ENCODE measurements at regions not wholly inside any gene's neighbourhood (a gene's known extent, or its start where the extent isn't known, plus 50 kb on each side); places are given as distances from the start of the nearest gene placed in this dataset.
A peak's percentile ranks its signal among the peaks of the same experiment; 100 is the strongest.
"Not testable (repeated sequence)": the region's sequence is repeated elsewhere in the genome, so short reads cannot be mapped to it uniquely, and the experiment has no call there.

DNA sequence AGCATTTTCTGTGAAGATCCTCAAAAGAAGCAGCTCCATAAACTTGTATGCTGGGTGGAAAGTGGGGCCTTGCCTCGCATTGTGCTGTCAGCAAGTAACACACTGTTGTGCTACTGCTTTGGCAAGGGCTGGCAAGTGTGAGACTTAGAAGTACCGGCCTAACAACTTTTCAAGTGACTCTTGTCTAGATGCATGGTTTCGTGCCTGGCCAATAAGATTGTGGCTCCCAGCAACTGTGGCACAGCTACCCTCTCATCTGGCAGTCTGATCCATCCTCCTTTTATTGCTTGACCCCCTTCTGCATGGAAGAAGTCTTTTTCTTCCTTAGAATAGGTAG, 79.4 kb upstream of the VEPH1 start:
- peak in 1 of 2 donors; percentile 64 for DNase-seq
- Histone ChIP-seq H3K9me3 (no peaks in the 10 kb centered on the region), H3K27ac (no peak overlapping the region), H3K4me3 (no peak overlapping the region), H3K36me3 (no peaks in the 10 kb centered on the region), H3K27me3 (no peaks in the 10 kb centered on the region), H3K4me1 (no peaks in the 10 kb centered on the region)
- TF ChIP-seq, protein P1, sequence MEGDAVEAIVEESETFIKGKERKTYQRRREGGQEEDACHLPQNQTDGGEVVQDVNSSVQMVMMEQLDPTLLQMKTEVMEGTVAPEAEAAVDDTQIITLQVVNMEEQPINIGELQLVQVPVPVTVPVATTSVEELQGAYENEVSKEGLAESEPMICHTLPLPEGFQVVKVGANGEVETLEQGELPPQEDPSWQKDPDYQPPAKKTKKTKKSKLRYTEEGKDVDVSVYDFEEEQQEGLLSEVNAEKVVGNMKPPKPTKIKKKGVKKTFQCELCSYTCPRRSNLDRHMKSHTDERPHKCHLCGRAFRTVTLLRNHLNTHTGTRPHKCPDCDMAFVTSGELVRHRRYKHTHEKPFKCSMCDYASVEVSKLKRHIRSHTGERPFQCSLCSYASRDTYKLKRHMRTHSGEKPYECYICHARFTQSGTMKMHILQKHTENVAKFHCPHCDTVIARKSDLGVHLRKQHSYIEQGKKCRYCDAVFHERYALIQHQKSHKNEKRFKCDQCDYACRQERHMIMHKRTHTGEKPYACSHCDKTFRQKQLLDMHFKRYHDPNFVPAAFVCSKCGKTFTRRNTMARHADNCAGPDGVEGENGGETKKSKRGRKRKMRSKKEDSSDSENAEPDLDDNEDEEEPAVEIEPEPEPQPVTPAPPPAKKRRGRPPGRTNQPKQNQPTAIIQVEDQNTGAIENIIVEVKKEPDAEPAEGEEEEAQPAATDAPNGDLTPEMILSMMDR (IDR thresholded peaks at IDR 0.05) = no peak
- no peak for TF ChIP-seq POLR2A (IDR thresholded peaks at IDR 0.05)
- no peak for TF ChIP-seq EP300 (IDR thresholded peaks at IDR 0.05)
- no peak for TF ChIP-seq POLR2AphosphoS5 (IDR thresholded peaks at IDR 0.05)
- ATAC-seq (ENCODE audit: low FRiP score in 2 of 2) = no peak
- WGBS, 2 donors = 57 to 72% methylated on average over 1 to 3 of the region's 3 CpGs

DNA sequence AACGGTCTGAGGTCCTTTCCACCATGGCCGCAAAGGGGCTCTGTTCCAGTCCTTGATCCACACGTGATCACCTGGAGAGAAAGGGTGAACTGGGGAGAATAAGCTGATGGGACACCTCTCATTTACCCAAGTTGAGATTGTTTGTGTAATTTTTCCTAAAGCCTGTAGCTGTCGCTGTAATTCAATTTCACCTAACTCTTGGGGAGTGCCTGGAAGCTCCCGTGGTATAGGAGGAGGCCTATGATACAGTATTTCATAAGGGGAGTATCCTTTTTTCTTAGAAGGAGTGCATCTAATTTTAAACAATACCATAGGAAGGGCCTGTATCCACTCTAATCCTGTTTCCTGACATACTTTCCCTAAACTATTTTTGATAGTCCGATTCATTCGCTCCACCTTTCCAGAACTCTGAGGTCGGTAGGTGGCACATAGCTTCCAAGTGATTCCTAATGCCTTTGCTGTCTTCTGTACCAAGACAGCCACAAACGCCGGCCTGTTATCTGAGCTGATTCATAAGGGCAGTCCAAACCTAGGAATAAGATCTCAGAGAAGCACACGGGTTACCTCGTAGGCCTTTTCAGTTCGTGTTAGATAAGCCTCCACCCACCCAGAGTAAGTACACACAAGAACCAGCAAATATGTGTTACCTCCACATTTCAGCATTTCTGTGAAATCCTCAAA, 78.9 kb upstream of the VEPH1 start:
- not testable (repeated sequence) for ATAC-seq (ENCODE audit: low FRiP score in 2 of 2); H3K9me3 ChIP-seq; H3K36me3 ChIP-seq; DNase-seq; H3K27ac ChIP-seq; H3K4me1 ChIP-seq; H3K27me3 ChIP-seq; H3K4me3 ChIP-seq
- 67 to 68% methylated on average over 12 to 13 of the region's 13 CpGs for WGBS, 2 donors
- TF ChIP-seq, protein P1 (IDR thresholded peaks at IDR 0.05) = peak in 1 of 6 experiments; percentile 13

DNA sequence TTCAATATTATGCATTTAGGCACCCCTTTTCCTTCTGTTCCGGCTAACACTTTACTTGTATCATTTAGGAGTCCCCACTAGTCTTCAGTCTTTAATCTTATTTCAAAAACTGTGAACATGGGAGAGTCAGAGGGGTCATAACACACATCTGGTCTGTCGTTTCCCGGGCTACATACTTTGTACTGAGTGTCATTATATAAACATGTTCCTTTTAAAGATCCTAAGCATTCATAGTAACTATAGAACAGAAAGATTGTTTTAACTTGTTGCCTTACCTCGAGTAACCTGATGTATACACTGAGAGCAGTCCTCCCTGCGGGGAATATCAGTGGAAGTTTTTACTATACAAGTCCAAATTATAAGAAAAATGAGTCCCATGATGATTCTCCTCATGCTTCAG, 78.2 kb upstream of the VEPH1 start:
- Histone ChIP-seq H3K27me3 (no peaks in the 10 kb centered on the region), H3K4me3 (no peak overlapping the region), H3K9me3 (no peaks in the 10 kb centered on the region), H3K27ac (no peak overlapping the region), H3K36me3 (no peaks in the 10 kb centered on the region), H3K4me1 (no peaks in the 10 kb centered on the region)
- ATAC-seq (ENCODE audit: low FRiP score in 2 of 2) (no peak), DNase-seq (no peak)
- TF ChIP-seq, protein P1 (IDR thresholded peaks at IDR 0.05) = no peak
- TF ChIP-seq POLR2AphosphoS5 (IDR thresholded peaks at IDR 0.05) (no peak), POLR2A (IDR thresholded peaks at IDR 0.05) (no peak), EP300 (IDR thresholded peaks at IDR 0.05) (no peak)
- 55 to 72% methylated on average over 5 of the region's 5 CpGs for WGBS, 2 donors

DNA sequence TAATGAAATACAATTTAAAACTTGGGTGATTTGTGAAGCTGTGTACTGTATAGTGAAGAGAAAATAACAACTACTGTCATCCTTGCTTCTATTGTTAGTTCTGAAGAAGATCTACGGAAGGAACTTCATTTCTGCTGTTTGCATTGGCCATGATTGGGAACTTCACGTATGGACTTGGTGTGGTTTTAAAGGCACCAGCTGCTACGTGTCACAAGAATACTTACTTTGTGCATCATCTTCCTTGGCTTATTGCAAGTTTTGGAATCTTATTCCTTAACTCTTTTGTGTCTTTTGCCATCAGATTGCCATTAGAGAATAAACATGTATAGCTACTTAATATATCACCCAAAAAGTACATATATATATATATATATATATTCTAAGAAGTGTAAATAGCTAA, 75.0 kb upstream of the VEPH1 start:
- Histone ChIP-seq H3K4me1 (peaks cover 0 to 6% (median 2%) of the 10 kb centered on the region in 4 donors), H3K27me3 (no peaks in the 10 kb centered on the region), H3K36me3 (no peaks in the 10 kb centered on the region), H3K27ac (no peak overlapping the region), H3K4me3 (no peak overlapping the region), H3K9me3 (no peaks in the 10 kb centered on the region)
- TF ChIP-seq, protein P1 (IDR thresholded peaks at IDR 0.05) = no peak
- no peak for TF ChIP-seq POLR2A (IDR thresholded peaks at IDR 0.05)
- TF ChIP-seq EP300 (IDR thresholded peaks at IDR 0.05) = no peak
- no peak for TF ChIP-seq POLR2AphosphoS5 (IDR thresholded peaks at IDR 0.05)
- DNase-seq (no peak), ATAC-seq (ENCODE audit: low FRiP score in 2 of 2) (no peak)
- 74 to 78% methylated on average over 3 of the region's 3 CpGs for WGBS, 2 donors

DNA sequence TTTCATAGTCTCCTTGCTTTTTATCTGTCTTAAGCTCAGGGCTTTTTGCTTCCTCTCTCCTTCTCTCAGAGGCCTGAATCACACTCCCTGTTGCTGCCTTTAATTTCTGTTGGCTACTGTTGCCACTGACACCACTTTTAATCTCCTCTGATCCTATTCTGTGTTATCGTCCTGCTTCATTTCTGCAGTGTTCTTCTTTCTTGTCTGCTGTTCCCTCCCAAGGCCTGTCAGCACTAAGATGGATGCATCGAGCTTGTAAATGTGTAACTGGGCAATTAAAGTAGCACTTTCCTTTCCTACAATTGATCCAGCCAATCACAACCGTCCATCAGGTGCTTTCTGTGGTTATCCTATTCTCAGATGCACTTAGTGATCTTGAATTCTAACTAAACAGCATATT, 71.3 kb upstream of the VEPH1 start:
- no peak for DNase-seq
- peaks cover 0 to 6% (median 2%) of the 10 kb centered on the region in 4 donors for H3K4me1 ChIP-seq
- H3K36me3 ChIP-seq = no peaks in the 10 kb centered on the region
- no peaks in the 10 kb centered on the region for H3K9me3 ChIP-seq
- H3K27me3 ChIP-seq = no peaks in the 10 kb centered on the region
- ATAC-seq (ENCODE audit: low FRiP score in 2 of 2) = no peak
- H3K27ac ChIP-seq = no peak overlapping the region
- H3K4me3 ChIP-seq = no peak overlapping the region
- TF ChIP-seq POLR2A (IDR thresholded peaks at IDR 0.05) (no peak), EP300 (IDR thresholded peaks at IDR 0.05) (no peak), POLR2AphosphoS5 (IDR thresholded peaks at IDR 0.05) (no peak)
- TF ChIP-seq, protein P1 (IDR thresholded peaks at IDR 0.05) = no peak
- WGBS, 2 donors = 46 to 47% methylated on average over 3 of the region's 3 CpGs

All from upper lobe of left lung (tissue), 6 donors.